ENCODE measurements at regions not wholly inside any gene's neighbourhood (a gene's known extent, or its start where the extent isn't known, plus 50 kb on each side); places are given as distances from the start of the nearest gene placed in this dataset.

DNA sequence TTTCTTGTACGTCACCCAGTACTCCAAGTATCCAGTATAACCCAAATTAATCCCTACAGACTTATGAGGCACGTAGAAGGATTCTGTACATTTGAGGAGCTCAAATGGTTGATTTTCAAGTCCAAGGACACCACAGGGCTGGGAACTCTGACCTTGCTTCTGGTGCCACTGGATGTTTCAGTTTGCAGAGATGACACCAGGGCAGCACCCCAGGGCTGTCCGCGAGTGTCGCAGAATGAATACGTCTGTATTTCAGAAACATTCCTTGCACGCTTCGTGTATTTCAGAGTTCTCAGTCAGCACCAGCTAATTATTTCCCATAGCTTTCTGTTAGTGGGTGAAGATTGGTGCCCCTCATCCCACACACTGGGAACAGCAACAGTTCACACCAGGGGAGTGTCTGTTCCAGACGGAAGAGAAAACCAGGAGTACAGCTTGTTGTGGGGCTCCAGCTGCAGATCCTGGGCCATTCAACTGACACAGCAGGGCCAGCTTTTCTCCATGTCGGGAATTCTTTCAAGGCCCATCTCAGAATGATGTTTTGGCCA is 159.2 kb downstream of the RHOU start:
- peaks cover 9% of the 10 kb centered on the region for H3K4me1 ChIP-seq

DNA sequence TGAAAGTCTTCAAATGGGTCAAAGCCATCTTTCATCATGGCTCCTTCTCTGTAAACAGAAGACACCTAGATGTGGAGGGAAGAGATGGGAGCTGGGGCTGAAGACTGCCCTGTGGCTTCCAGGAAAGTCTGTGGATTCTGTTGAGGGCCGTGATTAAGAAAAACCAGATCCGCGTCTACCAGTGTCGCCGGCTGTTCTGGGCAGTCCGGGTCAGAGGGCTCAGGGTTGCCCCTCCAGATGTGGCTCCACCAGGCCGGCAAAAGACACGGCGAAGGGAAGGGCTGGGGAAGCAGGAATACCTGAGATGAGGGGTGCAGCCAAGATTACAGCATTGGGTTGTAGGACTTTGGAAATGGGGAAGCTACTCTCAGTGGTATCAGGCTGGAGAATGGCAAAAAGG is 162.6 kb downstream of the RHOU start:
- Histone ChIP-seq H3K9me3 (no peaks in the 10 kb centered on the region), H3K4me1 (peaks cover 43% of the 10 kb centered on the region), H3K36me3 (no peaks in the 10 kb centered on the region), H3K4me3 (ENCODE audit: low read depth, low read length) (no peak overlapping the region), H3K27me3 (no peaks in the 10 kb centered on the region)
- TF ChIP-seq, protein P1, sequence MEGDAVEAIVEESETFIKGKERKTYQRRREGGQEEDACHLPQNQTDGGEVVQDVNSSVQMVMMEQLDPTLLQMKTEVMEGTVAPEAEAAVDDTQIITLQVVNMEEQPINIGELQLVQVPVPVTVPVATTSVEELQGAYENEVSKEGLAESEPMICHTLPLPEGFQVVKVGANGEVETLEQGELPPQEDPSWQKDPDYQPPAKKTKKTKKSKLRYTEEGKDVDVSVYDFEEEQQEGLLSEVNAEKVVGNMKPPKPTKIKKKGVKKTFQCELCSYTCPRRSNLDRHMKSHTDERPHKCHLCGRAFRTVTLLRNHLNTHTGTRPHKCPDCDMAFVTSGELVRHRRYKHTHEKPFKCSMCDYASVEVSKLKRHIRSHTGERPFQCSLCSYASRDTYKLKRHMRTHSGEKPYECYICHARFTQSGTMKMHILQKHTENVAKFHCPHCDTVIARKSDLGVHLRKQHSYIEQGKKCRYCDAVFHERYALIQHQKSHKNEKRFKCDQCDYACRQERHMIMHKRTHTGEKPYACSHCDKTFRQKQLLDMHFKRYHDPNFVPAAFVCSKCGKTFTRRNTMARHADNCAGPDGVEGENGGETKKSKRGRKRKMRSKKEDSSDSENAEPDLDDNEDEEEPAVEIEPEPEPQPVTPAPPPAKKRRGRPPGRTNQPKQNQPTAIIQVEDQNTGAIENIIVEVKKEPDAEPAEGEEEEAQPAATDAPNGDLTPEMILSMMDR (IDR thresholded peaks at IDR 0.05; ENCODE audit: low read depth, low read length) = no peak
- no peak for DNase-seq

More for the DNA sequence above, 159.2 kb downstream of the RHOU start:
- H3K36me3 ChIP-seq = no peaks in the 10 kb centered on the region
- TF ChIP-seq, protein P1 (IDR thresholded peaks at IDR 0.05; ENCODE audit: low read depth, low read length) = no peak
- H3K27me3 ChIP-seq = no peaks in the 10 kb centered on the region
- H3K9me3 ChIP-seq = no peaks in the 10 kb centered on the region
- H3K4me3 ChIP-seq (ENCODE audit: low read depth, low read length) = no peak overlapping the region
- DNase-seq = no peak

GRCh38 chr1:228898582-228898992 is 163.3 kb downstream of the RHOU start:
- H3K36me3 ChIP-seq = no peaks in the 10 kb centered on the region

DNA sequence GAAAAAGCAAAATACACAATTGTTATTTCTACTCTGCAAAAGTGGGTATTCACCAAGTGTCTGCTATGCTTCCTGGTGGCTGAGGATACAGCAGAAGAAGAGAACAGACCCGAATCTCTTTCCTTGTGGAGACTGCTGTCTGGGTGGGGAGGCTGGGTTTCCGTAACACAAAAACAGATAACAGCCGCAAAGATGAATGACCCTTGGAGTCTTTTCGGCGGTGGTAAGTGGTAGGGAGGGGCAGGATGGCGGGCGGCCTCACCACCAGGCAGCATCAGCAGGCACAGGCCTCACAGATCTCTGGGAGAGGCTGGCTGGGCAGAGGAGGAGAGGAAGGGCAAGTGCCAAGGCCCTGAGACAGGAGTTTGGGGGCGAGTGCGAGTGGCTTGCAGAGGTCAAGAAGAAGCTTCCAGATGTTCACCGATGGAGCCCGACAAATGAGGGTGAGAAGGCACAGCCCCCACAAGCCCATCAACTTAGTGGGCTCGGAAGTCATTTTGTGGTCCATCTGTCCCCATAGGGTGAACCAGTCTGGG is 164.2 kb downstream of the RHOU start:
- Histone ChIP-seq H3K4me1 (peaks cover 55% of the 10 kb centered on the region), H3K36me3 (no peaks in the 10 kb centered on the region), H3K4me3 (ENCODE audit: low read depth, low read length) (no peak overlapping the region), H3K9me3 (no peaks in the 10 kb centered on the region), H3K27me3 (no peaks in the 10 kb centered on the region)
- TF ChIP-seq, protein P1 (IDR thresholded peaks at IDR 0.05; ENCODE audit: low read depth, low read length) = no peak
- DNase-seq = peak; percentile 49

More at GRCh38 chr1:228898582-228898992, 163.3 kb downstream of the RHOU start:
- Histone ChIP-seq H3K4me1 (peaks cover 46% of the 10 kb centered on the region), H3K4me3 (ENCODE audit: low read depth, low read length) (no peak overlapping the region), H3K9me3 (no peaks in the 10 kb centered on the region), H3K27me3 (no peaks in the 10 kb centered on the region)
- no peak for DNase-seq
- TF ChIP-seq, protein P1 (IDR thresholded peaks at IDR 0.05; ENCODE audit: low read depth, low read length) = no peak

- H3K27me3 ChIP-seq = no peaks in the 10 kb centered on the region
- H3K4me3 ChIP-seq (ENCODE audit: low read depth, low read length) = no peak overlapping the region
- TF ChIP-seq, protein P1 (IDR thresholded peaks at IDR 0.05; ENCODE audit: low read depth, low read length) = no peak
- H3K36me3 ChIP-seq = no peaks in the 10 kb centered on the region
- peak; percentile 74 for DNase-seq
- H3K9me3 ChIP-seq = no peaks in the 10 kb centered on the region
- peaks cover 60% of the 10 kb centered on the region for H3K4me1 ChIP-seq
These were observed 165.0 kb downstream of the RHOU start for GRCh38 chr1:228900099-228900885.

Data from BE2C (cell line).